K562 (cell line): ENCODE measurements at regions not wholly inside any gene's neighbourhood (a gene's known extent, or its start where the extent isn't known, plus 50 kb on each side); places are given as distances from the start of the nearest gene placed in this dataset.

ENCODE experiments used
- ATAC-seq: fragments of 200-7000 bp; cut with Tn5 transposase; 3 replicates; pipeline ENCODE4 v1.9.1; 2020; ENCODE audit warnings: moderate library complexity
- BruUV-seq: library from RNA; stranded (reverse); fragments of 400-500 nt; replicated peaks from 2 replicates; lab custom pipeline; 2021; lab: Mats Ljungman, UMichigan
- CTCF ChIA-PET: fragments of 300-600 bp; formaldehyde crosslinking; extraction: SDS; loops from one replicate; lab custom pipeline; 2021; ENCODE audit warnings: low intra/inter-chr PET ratio; lab: Yijun Ruan, JAX
- POLR2A ChIA-PET: fragments of 300-600, 350-650 bp; sonication (Branson Sonifier 250); formaldehyde crosslinking; extraction: SDS; loops from one replicate; lab custom pipeline; 2021; ENCODE audit warnings: antibody characterized with exemption, inconsistent platforms; lab: Yijun Ruan, JAX
- DNase-seq, 4 experiments: peaks; one replicate each; pipeline versions ENCODE4 v3.0.0 to v3.0.0-alpha.2; 2011 to 2018; ENCODE audit warnings: low spot score in 3 of 4, mixed read lengths in 3 of 4; ENCODE audit errors: extremely low read depth in 1 of 4
- FAIRE-seq: peaks from 2 replicates; lab custom pipeline; 2011; peaks lifted over from hg19 to GRCh38; lab: Jason Lieb, UNC
- H2AFZ ChIP-seq: 2 replicates; pipeline ENCODE4 v1.6.0; 2011; ENCODE audit warnings: low read depth, low read length, control low read depth, inconsistent platforms
- H3K27ac ChIP-seq: fragments of 200-600 bp; 3 replicates; pipeline ENCODE4 v1.8.0; 2011; ENCODE audit warnings: low read depth, mild to moderate bottlenecking, control low read depth, inconsistent platforms, low read length, moderate library complexity, mixed read lengths; ENCODE audit errors: extremely low read depth
- H3K27me3 ChIP-seq, 2 experiments: fragments of 300-600 bp in 1 of 2; 2 replicates in 1 of 2; 3 replicates in 1 of 2; pipeline versions ENCODE4 v1.6.0 to v1.8.0; 2011; ENCODE audit warnings: inconsistent platforms in 2 of 2, low read length in 2 of 2, mild to moderate bottlenecking in 1 of 2, mixed read lengths in 1 of 2, moderate library complexity in 1 of 2; ENCODE audit not compliant: control insufficient read depth in 2 of 2, insufficient read depth in 2 of 2
- H3K36me3 ChIP-seq: fragments of 300-600 bp; 3 replicates; pipeline ENCODE4 v1.8.0; 2011; ENCODE audit warnings: mild to moderate bottlenecking, low read length, inconsistent platforms; ENCODE audit not compliant: control insufficient read depth, insufficient read depth
- H3K4me1 ChIP-seq, 2 experiments: fragments of 200-600 bp in 1 of 2; replicated peaks in 1 of 2; 2 replicates in 1 of 2; 3 replicates in 1 of 2; pipeline versions ENCODE4 v1.5.1 to v1.8.0; 2011; ENCODE audit warnings: inconsistent platforms in 2 of 2, low read length in 2 of 2, mild to moderate bottlenecking in 1 of 2, mixed read lengths in 1 of 2, moderate library complexity in 1 of 2; ENCODE audit not compliant: control insufficient read depth in 2 of 2, insufficient read depth in 2 of 2
- H3K4me2 ChIP-seq: 2 replicates; pipeline ENCODE4 v1.6.1; 2011; ENCODE audit warnings: low read length, control low read depth, inconsistent platforms, mixed read lengths; ENCODE audit not compliant: insufficient read depth
- H3K4me3 ChIP-seq: fragments of 200-600 bp; sonication (generic), shearing (Covaris generic); 2 replicates; pipeline ENCODE4 v1.5.1; 2016; ENCODE audit warnings: control low read depth, inconsistent platforms
- H3K79me2 ChIP-seq: fragments of 200-600 bp; 3 replicates; pipeline ENCODE4 v1.8.0; 2011; ENCODE audit warnings: low read length, inconsistent platforms; ENCODE audit not compliant: control insufficient read depth, insufficient read depth
- H3K9ac ChIP-seq, 2 experiments: 2 replicates each; pipeline versions ENCODE4 v1.6.0 to v1.6.1; 2011; ENCODE audit warnings: low read depth in 2 of 2, low read length in 2 of 2, control low read depth in 1 of 2, inconsistent platforms in 1 of 2, mild to moderate bottlenecking in 1 of 2, mixed read lengths in 1 of 2; ENCODE audit not compliant: insufficient read depth in 1 of 2
- H3K9me1 ChIP-seq: one replicate; pipeline ENCODE4 v1.6.0; 2011; ENCODE audit warnings: inconsistent platforms, mild to moderate bottlenecking, low read length, moderate library complexity; ENCODE audit not compliant: control insufficient read depth, insufficient read depth
- H3K9me3 ChIP-seq: replicated peaks from 2 replicates; pipeline ENCODE4 v1.5.1; 2011; ENCODE audit warnings: low read depth, low read length, inconsistent platforms; ENCODE audit not compliant: control insufficient read depth, insufficient read depth
- H4K20me1 ChIP-seq: replicated peaks from 2 replicates; pipeline ENCODE4 v1.6.1; 2011; ENCODE audit warnings: low read length, inconsistent platforms, mixed read lengths; ENCODE audit not compliant: control insufficient read depth, insufficient read depth
- BRD9 ChIP-seq: fragments of 450-650 bp; IDR thresholded peaks from 2 replicates; pipeline ENCODE4 v1.6.1; 2018; ENCODE audit warnings: low read depth; ENCODE audit not compliant: partially characterized antibody
- CEBPB ChIP-seq: fragments of 450-650 bp; IDR thresholded peaks from 2 replicates; pipeline ENCODE4 v1.6.1; 2016; ENCODE audit warnings: missing genetic modification characterization, missing compliant biosample characterization
- CEBPG ChIP-seq, 3 experiments: fragments of 200-800 bp in 1 of 3; sonication (Bioruptor generic) in 1 of 3; sonication (generic) in 1 of 3; formaldehyde crosslinking in 1 of 3; IDR thresholded peaks in 2 of 3; conservative IDR thresholded peaks in 1 of 3; 2 replicates each; pipeline versions ENCODE4 v1.6.1 to v1.8.0; 2016 to 2022; ENCODE audit warnings: missing compliant biosample characterization in 2 of 3, missing genetic modification characterization in 2 of 3, mild to moderate bottlenecking in 1 of 3, missing genetic modification reagents in 1 of 3
- CXXC5 ChIP-seq: fragments of 250-450 bp; sonication (Bioruptor Pico); IDR thresholded peaks from 2 replicates; pipeline ENCODE4 v1.8.0; 2022; ENCODE audit warnings: inconsistent platforms, mild to moderate bottlenecking, moderate library complexity
- HDAC1 ChIP-seq, 2 experiments: fragments of 450-650 bp; IDR thresholded peaks; 2 replicates each; pipeline ENCODE4 v1.6.1; 2016 to 2017; ENCODE audit warnings: inconsistent platforms in 1 of 2, mild to moderate bottlenecking in 1 of 2, moderate library complexity in 1 of 2
- HOXB6 ChIP-seq: fragments of 250-450 bp; sonication (Bioruptor Pico); IDR thresholded peaks from 2 replicates; pipeline ENCODE4 v1.5.1; 2022; ENCODE audit warnings: mild to moderate bottlenecking, borderline replicate concordance
- KDM1A ChIP-seq, 2 experiments: fragments of 450-650 bp; IDR thresholded peaks; 2 replicates each; pipeline ENCODE4 v1.6.1; 2016; ENCODE audit warnings: mild to moderate bottlenecking in 2 of 2
- MYNN ChIP-seq, 2 experiments: sonication (generic); formaldehyde crosslinking in 1 of 2; IDR thresholded peaks; 2 replicates each; pipeline versions ENCODE4 v1.5.0 to v1.6.1; 2016 to 2020; ENCODE audit warnings: antibody characterized with exemption in 1 of 2, missing genetic modification reagents in 1 of 2
- ZNF584 ChIP-seq: fragments of 200-800 bp; sonication (Bioruptor generic); IDR thresholded peaks from 2 replicates; pipeline ENCODE4 v1.6.1; 2016; ENCODE audit warnings: low read depth, mild to moderate bottlenecking, missing genetic modification characterization, missing compliant biosample characterization
- ZNF77 ChIP-seq: fragments of 250-450 bp; sonication (Bioruptor Pico); IDR thresholded peaks from 2 replicates; pipeline ENCODE4 v1.5.0; 2020
- WGBS: fragments of 100-300 bp; shearing (Covaris generic); methylation state at CpG from one replicate; pipeline ENCODE4 v1.1.6; 2016; ENCODE audit warnings: low coverage, mixed read lengths; ENCODE audit not compliant: insufficient coverage; ENCODE audit errors: missing lambda C conversion rate; 5-methylcytosine and 5-hydroxymethylcytosine counted together
- in situ Hi-C: fragments of 300-500 bp; cut with MboI; formaldehyde crosslinking; loops from 4 replicates; pipeline ENCODE4 v1.15.0; 2018; ENCODE audit warnings: inconsistent platforms, mixed read lengths
- intact Hi-C: fragments of 100-400 bp; cut with micrococcal nuclease; formaldehyde crosslinking; loops from 2 replicates; pipeline ENCODE4 v1.14.2; 2022

GRCh38 chr14:26992403-26993115 lies 394.7 kb upstream of the NOVA1 start:
- ChIA-PET POLR2A (no interaction called here), CTCF (no interaction called here)
- BruUV-seq, result no TSS peak
- 13% methylated on average over 3 of the region's 3 CpGs for WGBS
- Histone ChIP-seq H3K79me2 (no peaks in the 10 kb centered on the region), H3K4me2 (no peak overlapping the region), H2AFZ (no peak overlapping the region), H3K4me1 (no peaks in the 10 kb centered on the region), H3K27ac (no peak overlapping the region), H3K9me3 (no peaks in the 10 kb centered on the region), H3K36me3 (no peaks in the 10 kb centered on the region), H3K27me3 (no peaks in the 10 kb centered on the region), H3K9ac (no peak overlapping the region), H4K20me1 (no peaks in the 10 kb centered on the region), H3K9me1 (no peaks in the 10 kb centered on the region), H3K4me3 (no peak overlapping the region)
- FAIRE-seq, result no peak
- DNase-seq, result no peak
- 0 out of 2 replicates have a peak, but pooled peaks have one; percentile 28 for TF ChIP-seq CEBPB (tag)
- no peak for TF ChIP-seq ZNF77 (CRISPR knock-in tag)
- TF ChIP-seq CXXC5, result no peak
- no peak for TF ChIP-seq HDAC1 (IDR thresholded peaks at IDR 0.05)
- no peak for TF ChIP-seq ZNF584 (CRISPR knock-in tag)
- no peak for TF ChIP-seq MYNN (IDR thresholded peaks at IDR 0.05)
- TF ChIP-seq MYNN (CRISPR knock-in tag; IDR thresholded peaks at IDR 0.05), result no peak
- no peak for TF ChIP-seq KDM1A (IDR thresholded peaks at IDR 0.05)
- TF ChIP-seq HOXB6 (CRISPR knock-in tag), result no peak
- TF ChIP-seq BRD9, result no peak
- no peak for TF ChIP-seq CEBPG (CRISPR knock-in tag; IDR thresholded peaks at IDR 0.05)
- TF ChIP-seq CEBPG (tag; conservative IDR thresholded peaks at IDR 0.05 in 1 of 2, IDR thresholded peaks at IDR 0.05 in 1 of 2), result peak; percentile 26 to 59; a peak in 2 of 4 replicates
- in situ Hi-C loops (no loop called here), intact Hi-C loops (no loop called here)
- no peak for ATAC-seq
